HG02798 (cell line): ENCODE measurements at regions not wholly inside any gene's neighbourhood (a gene's known extent, or its start where the extent isn't known, plus 50 kb on each side); places are given as distances from the start of the nearest gene placed in this dataset.

Source experiments
- ATAC-seq: cut with Tn5 transposase; IDR thresholded peaks from one replicate; pipeline ENCODE4 v1.9.1; 2021; ENCODE audit warnings: mild to moderate bottlenecking; ENCODE audit not compliant: unreplicated experiment, poor library complexity

- no peak for ATAC-seq
Measured at GRCh38 chr12:127386723-127387122, 880.2 kb upstream of the TMEM132C start.

DNA sequence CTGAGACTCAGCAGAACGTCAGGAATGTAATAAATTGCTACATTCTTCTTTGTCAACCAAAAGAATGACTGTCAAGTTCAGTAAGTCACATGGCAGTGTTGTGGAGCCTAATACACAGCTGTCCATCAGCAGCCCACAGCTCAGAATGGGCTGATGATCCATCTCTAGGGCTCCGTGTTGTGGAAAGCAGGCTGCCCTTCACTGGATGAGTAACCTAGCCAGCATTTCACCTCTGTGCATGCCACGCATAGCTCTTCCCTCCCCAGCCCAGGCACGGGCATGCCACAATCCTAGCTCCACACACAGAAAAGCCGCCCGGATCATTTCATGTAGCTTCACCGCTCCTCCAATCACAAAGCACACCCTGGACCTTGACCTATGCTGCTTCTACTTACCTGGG is 878.0 kb upstream of the TMEM132C start:
- no peak for ATAC-seq

GRCh38 chr12:127389923-127390322 is 877.0 kb upstream of the TMEM132C start:
- no peak for ATAC-seq

- no peak for ATAC-seq
Measured at GRCh38 chr12:127393465-127393864, 873.5 kb upstream of the TMEM132C start.

DNA sequence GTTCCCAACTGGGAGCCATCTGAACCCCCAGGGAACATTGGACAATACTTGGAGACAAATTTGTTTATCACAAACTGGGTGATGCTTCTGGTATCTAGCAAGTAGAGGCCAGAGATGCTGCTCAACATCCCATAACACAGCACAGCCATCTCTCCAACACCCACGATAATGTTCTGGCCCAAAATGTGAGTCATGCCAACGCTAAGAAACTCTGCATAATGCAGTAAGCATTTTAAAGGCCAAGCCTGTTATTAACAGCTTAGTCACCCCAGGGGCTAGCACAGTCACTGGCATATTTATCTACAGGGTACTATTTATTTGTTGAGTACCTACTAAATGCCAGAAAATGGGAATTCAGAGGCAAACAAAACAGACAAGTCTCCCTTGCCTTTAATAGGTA is 873.1 kb upstream of the TMEM132C start:
- ATAC-seq: no peak

DNA sequence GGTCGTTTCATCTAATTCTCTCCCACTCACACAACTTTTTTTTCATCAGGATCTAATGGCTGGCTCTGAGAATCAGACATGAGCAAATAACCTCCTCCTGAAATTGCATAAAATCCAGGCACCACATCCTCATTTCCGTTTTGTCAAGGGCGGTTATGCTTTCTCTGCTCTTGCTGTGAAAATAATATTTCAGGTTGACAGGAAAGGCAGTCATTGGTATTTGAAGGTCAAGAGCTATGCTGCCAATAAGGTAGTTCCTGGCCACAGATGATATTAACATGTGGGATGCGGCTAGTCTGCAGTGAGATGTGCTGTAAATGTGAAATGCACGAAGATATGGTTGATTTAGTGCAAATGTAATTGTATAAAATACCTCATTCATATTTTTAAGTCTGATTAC is 870.2 kb upstream of the TMEM132C start:
- no peak for ATAC-seq

GRCh38 chr12:127398016-127398710 is 868.8 kb upstream of the TMEM132C start:
- no peak for ATAC-seq

DNA sequence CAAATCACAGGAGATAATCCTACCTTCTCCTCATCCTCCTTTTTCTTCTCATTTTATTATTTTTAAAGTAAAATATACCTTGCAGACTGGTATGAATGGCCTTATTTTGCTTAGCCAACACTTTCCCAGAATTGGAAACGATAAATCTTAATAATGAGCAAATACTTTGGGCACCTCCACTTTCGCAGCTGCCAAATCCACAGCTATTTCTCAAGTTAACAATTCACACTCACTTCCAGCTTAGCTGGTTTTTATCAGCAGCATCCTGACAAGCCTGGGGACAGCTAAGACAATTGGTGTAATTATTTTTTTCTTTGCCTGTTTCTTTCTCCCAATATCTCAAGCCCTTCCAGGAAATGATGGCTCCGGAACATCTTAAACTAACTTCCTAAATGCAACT is 867.5 kb upstream of the TMEM132C start:
- no peak for ATAC-seq

DNA sequence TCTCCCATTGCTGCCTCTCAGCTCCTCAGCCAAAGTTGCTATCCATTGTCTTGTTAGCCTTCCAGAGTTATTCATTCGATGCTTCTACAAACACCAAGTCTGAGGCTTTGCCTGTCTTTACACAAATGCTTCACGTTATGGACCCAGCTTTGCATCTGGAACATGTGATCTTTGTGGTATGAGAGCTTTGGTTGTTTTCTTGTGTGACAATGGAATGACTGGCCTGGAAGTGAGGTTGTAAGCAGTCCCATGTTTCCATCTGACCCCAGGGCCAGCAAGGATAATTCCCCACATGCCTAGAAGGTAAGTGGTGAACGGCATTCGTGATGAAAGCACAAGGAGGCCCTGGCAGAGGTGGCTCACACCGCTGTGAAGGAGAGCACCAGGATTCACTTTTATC is 866.7 kb upstream of the TMEM132C start:
- ATAC-seq: no peak

DNA sequence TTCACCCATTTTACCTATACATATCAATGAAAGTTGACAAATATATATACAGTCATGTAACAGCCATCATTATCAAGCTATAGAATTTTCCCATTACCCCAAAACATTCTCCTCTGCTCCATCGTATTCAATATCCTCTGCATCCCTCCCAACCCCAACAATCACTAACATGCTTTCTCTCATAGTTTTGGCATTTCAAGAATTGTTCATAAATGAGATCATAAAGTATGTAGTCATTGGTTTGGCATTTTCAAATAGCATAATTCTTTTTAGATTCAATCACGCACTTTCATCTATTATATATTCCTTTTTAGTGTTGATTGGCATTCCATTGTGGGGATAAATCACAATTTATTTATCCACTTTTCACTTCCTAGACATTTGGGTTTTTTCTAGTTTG is 866.0 kb upstream of the TMEM132C start:
- no peak for ATAC-seq

GRCh38 chr12:127401536-127401935 is 865.4 kb upstream of the TMEM132C start:
- ATAC-seq: no peak

GRCh38 chr12:127411166-127411915 is 855.6 kb upstream of the TMEM132C start:
- ATAC-seq: no peak

GRCh38 chr12:127411981-127412380 is 855.0 kb upstream of the TMEM132C start:
- ATAC-seq: no peak

- no peak for ATAC-seq
Measured at GRCh38 chr12:127412866-127413265, 854.1 kb upstream of the TMEM132C start.

DNA sequence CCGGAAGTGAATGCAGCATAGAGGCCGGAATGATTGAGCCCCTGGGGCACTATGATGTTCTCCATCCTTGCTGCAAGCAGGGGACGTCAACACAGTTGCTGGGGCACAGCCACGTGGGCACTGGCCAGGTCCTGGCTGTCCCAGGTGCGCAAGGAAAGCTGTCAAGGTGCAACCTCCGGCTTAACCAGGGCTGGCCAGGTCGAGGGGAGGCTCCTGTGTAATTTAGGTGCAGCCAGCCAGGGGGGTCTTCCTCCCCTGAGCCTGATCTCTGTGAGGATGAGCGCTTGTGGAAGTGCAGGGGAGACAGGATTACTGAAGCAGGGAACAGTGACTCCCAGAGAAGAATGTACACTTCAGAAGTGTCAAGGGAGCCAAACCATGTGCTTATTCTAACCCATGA is 852.8 kb upstream of the TMEM132C start:
- no peak for ATAC-seq

- ATAC-seq: no peak
Measured at GRCh38 chr12:127414636-127415035, 852.3 kb upstream of the TMEM132C start.

GRCh38 chr12:127416796-127417195 is 850.2 kb upstream of the TMEM132C start:
- ATAC-seq: no peak

DNA sequence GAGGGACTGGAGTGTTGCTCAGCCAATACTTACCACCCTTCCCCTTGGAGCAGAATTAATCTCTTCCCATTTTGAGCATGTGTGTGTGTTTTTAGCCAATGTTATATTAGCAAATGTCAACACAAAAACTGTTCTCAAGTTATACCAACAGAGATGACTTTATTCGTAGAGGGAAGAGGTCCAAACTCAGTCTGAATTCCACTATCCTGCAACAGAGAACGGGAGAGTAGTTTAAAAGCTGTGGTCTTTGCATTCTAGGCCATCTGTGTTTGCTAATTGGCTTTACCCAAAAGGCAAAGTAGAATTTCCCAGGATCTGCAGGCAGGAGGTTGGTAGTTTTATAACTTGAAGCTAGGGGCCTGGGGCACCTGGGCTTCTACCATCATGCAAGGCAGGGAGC is 847.9 kb upstream of the TMEM132C start:
- ATAC-seq: no peak

GRCh38 chr12:127421614-127422013 is 845.4 kb upstream of the TMEM132C start:
- no peak for ATAC-seq

- no peak for ATAC-seq
Measured at GRCh38 chr12:127422935-127423566, 843.9 kb upstream of the TMEM132C start.

DNA sequence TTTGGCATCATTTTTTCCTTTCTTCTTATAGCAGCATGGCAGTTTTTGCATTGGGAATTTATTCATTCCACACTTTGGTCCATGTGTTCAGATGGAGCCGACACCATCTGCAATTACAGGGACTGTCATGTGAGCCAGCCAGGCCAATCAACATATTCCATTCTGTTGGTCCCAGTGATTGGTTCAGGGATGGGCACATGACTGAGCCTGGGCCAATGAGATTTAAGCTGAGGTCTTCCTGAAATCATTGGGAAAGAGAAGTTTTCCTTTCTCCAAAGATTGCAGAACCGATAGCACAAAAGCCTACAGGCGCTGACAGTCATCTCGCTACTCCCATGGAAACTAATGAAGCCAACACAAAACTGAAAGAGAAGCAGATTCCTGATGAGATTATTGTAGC is 841.5 kb upstream of the TMEM132C start:
- no peak for ATAC-seq

DNA sequence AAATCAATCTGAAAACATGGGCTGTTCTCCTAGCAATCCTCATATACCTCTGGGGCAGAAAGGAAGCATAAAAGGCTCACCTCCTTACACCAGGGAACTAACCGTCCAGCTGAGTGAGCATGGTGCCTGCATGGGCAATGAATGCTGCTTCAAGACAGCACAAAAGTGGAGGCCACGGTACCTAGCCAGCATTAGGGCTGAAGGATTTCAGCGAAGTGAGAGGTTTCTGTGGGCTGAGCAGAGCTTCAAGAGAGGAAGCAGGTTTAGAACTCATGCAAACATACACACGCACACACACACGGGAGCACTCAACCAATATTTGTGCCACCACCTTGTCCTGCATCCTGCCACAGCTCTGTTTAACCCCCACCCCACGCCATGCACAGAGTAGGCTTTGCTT is 838.5 kb upstream of the TMEM132C start:
- ATAC-seq: no peak
